SJCRH30 (cell line): ENCODE measurements at regions not wholly inside any gene's neighbourhood (a gene's known extent, or its start where the extent isn't known, plus 50 kb on each side); places are given as distances from the start of the nearest gene placed in this dataset.
A peak's percentile ranks its signal among the peaks of the same experiment; 100 is the strongest.

ENCODE experiments used
- DNase-seq, 2 experiments: peaks; one replicate each; pipeline ENCODE4 v3.0.0-alpha.2; 2015 to 2020
- H3K27ac ChIP-seq: fragments of 250-450 bp; sonication (Bioruptor Pico); 2 replicates; pipeline ENCODE4 v1.5.1; 2020; ENCODE audit warnings: mild to moderate bottlenecking, moderate library complexity
- H3K27me3 ChIP-seq: fragments of 250-450 bp; sonication (Bioruptor Pico); 2 replicates; pipeline ENCODE4 v1.5.1; 2020; ENCODE audit warnings: mild to moderate bottlenecking, moderate library complexity
- H3K36me3 ChIP-seq: fragments of 250-450 bp; sonication (Bioruptor Pico); 2 replicates; pipeline ENCODE4 v1.5.1; 2020; ENCODE audit warnings: mild to moderate bottlenecking, moderate library complexity
- H3K4me1 ChIP-seq: fragments of 250-450 bp; sonication (Bioruptor Pico); 2 replicates; pipeline ENCODE4 v1.5.1; 2020; ENCODE audit warnings: mild to moderate bottlenecking, moderate library complexity
- H3K4me3 ChIP-seq: fragments of 250-450 bp; sonication (Bioruptor Pico); 2 replicates; pipeline ENCODE4 v1.5.1; 2020; ENCODE audit warnings: mild to moderate bottlenecking, moderate library complexity
- H3K9me3 ChIP-seq: fragments of 250-450 bp; sonication (Bioruptor Pico); replicated peaks from 2 replicates; pipeline ENCODE4 v1.5.1; 2020; ENCODE audit warnings: mild to moderate bottlenecking, moderate library complexity

- no peak for DNase-seq
- Histone ChIP-seq H3K4me3 (no peak overlapping the region), H3K27me3 (no peaks in the 10 kb centered on the region), H3K4me1 (0 out of 2 replicates have a peak, but pooled peaks cover 3% of the 10 kb centered on the region), H3K36me3 (no peaks in the 10 kb centered on the region), H3K27ac (no peak overlapping the region), H3K9me3 (no peaks in the 10 kb centered on the region)
Observed at GRCh38 chr3:66717806-66718205, 217.0 kb upstream of the LRIG1 start.

DNA sequence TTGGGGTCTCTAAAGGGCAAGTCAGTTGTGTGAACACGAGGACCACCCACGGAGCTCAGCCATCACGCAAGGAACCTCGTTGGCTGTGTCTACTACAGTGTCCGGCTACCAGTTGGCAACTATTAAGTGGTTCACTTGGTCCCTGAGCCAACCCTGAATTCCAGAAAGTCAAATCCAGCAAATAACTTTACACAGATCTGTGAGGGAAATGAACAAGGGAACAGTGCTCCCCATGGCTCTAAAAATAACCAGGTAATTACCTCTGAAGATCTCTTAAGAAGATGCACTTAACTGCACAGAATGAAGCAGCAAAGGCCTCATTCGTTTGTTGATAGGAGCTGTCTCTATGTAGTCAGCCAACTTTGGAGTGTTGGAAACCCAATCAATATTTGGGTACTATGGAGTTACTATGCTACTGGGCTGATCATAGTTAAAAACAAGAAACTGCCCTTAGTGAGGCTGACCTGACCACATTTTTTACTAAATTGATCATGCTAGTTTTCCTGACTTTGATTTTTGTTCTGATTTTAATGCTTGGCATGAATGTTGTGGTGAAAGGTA lies 219.1 kb upstream of the LRIG1 start:
- no peak overlapping the region for H3K4me3 ChIP-seq
- DNase-seq: peak in 1 of 2 experiments; percentile 7
- H3K36me3 ChIP-seq: no peaks in the 10 kb centered on the region
- H3K4me1 ChIP-seq: 0 out of 2 replicates have a peak, but pooled peaks cover 3% of the 10 kb centered on the region
- no peaks in the 10 kb centered on the region for H3K27me3 ChIP-seq
- no peaks in the 10 kb centered on the region for H3K9me3 ChIP-seq
- H3K27ac ChIP-seq: no peak overlapping the region

DNA sequence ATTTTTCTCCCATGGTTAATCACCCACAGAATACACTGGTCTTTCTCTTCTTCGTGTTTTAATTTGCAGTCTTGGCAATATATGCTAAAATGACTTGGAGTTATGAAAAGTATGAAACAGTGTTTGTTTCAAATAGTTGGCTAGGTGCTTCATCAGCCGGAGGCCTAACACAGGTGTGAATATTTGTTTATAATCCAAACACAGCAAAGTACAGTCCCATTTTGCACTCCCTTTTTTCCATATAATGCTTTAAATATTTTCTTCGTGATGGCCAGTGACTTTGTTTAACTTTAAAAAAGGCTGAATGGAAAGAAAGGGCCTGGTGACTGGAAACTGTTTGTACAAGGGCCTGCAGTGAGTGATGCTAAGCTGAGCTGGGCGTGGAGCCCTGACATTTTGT lies 219.7 kb upstream of the LRIG1 start:
- Histone ChIP-seq H3K4me3 (no peak overlapping the region), H3K27ac (no peak overlapping the region), H3K4me1 (0 out of 2 replicates have a peak, but pooled peaks cover 3% of the 10 kb centered on the region), H3K9me3 (no peaks in the 10 kb centered on the region), H3K27me3 (no peaks in the 10 kb centered on the region), H3K36me3 (no peaks in the 10 kb centered on the region)
- no peak for DNase-seq

GRCh38 chr3:66722675-66723074 lies 221.9 kb upstream of the LRIG1 start:
- peak overlapping the region; percentile 23; the same call in 1 of the 2 replicates for H3K27ac ChIP-seq
- no peak overlapping the region for H3K4me3 ChIP-seq
- no peaks in the 10 kb centered on the region for H3K9me3 ChIP-seq
- no peaks in the 10 kb centered on the region for H3K36me3 ChIP-seq
- H3K27me3 ChIP-seq: no peaks in the 10 kb centered on the region
- H3K4me1 ChIP-seq: 0 out of 2 replicates have a peak, but pooled peaks cover 3% of the 10 kb centered on the region
- peak; percentile 38 to 45 for DNase-seq

DNA sequence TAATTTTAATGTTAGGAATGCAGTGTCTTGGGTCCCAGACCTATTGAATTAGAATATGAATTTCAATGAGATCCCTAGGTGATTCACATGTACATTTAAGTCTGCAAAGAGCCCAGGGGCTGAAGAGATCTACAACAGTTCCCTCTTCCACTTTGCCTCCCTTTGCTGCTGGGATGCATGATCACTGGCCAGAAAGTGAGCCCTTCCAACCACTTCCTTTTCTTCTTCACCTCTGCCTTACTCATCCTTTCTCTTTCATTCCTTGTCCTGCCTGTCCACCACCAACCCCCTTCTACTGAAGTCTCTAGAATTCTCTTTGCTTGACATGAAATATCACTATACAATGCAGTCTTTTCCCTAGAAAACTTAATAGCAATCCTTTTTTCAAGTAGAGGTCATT lies 222.4 kb upstream of the LRIG1 start:
- no peaks in the 10 kb centered on the region for H3K9me3 ChIP-seq
- no peak overlapping the region for H3K4me3 ChIP-seq
- no peak for DNase-seq
- H3K27me3 ChIP-seq: no peaks in the 10 kb centered on the region
- 0 out of 2 replicates have a peak overlapping the region, but pooled peaks have one; percentile 23 for H3K27ac ChIP-seq
- H3K4me1 ChIP-seq: 0 out of 2 replicates have a peak, but pooled peaks cover 3% of the 10 kb centered on the region
- no peaks in the 10 kb centered on the region for H3K36me3 ChIP-seq

- Histone ChIP-seq H3K27me3 (no peaks in the 10 kb centered on the region), H3K36me3 (no peaks in the 10 kb centered on the region), H3K4me3 (no peak overlapping the region), H3K4me1 (no peaks in the 10 kb centered on the region), H3K27ac (no peak overlapping the region), H3K9me3 (no peaks in the 10 kb centered on the region)
- DNase-seq: no peak
Observed at GRCh38 chr3:66729687-66730393, 229.0 kb upstream of the LRIG1 start.

GRCh38 chr3:66738625-66739365 lies 238.0 kb upstream of the LRIG1 start:
- DNase-seq: no peak
- H3K9me3 ChIP-seq: no peaks in the 10 kb centered on the region
- H3K4me1 ChIP-seq: no peaks in the 10 kb centered on the region
- no peaks in the 10 kb centered on the region for H3K27me3 ChIP-seq
- no peaks in the 10 kb centered on the region for H3K36me3 ChIP-seq
- no peak overlapping the region for H3K27ac ChIP-seq
- no peak overlapping the region for H3K4me3 ChIP-seq

GRCh38 chr3:66740260-66740659 lies 239.4 kb upstream of the LRIG1 start:
- Histone ChIP-seq H3K36me3 (no peaks in the 10 kb centered on the region), H3K27me3 (no peaks in the 10 kb centered on the region), H3K4me3 (no peak overlapping the region), H3K4me1 (no peaks in the 10 kb centered on the region), H3K9me3 (no peaks in the 10 kb centered on the region), H3K27ac (no peak overlapping the region)
- no peak for DNase-seq

DNA sequence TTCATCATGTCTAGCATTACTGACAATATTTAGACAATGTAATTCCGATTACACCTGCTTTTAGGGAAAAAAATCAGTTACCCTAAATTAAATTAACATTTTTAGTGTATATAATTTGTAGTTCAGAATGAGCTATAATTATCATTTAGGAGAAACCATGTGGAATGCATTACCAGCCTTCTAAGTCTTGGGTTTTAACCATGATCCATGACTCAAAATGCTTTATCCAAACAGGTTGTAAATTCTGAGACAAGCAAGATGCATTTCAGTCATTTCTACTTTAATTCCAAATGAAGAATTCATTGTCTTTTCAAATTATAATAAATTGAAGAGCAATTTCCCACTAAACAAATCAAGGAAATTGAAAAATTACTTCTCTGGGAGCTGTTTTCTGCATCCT lies 243.7 kb upstream of the LRIG1 start:
- no peak overlapping the region for H3K4me3 ChIP-seq
- H3K36me3 ChIP-seq: no peaks in the 10 kb centered on the region
- H3K27me3 ChIP-seq: no peaks in the 10 kb centered on the region
- no peak for DNase-seq
- H3K9me3 ChIP-seq: no peaks in the 10 kb centered on the region
- H3K27ac ChIP-seq: no peak overlapping the region
- peaks cover 4% of the 10 kb centered on the region; the same call in 1 of the 2 replicates for H3K4me1 ChIP-seq

DNA sequence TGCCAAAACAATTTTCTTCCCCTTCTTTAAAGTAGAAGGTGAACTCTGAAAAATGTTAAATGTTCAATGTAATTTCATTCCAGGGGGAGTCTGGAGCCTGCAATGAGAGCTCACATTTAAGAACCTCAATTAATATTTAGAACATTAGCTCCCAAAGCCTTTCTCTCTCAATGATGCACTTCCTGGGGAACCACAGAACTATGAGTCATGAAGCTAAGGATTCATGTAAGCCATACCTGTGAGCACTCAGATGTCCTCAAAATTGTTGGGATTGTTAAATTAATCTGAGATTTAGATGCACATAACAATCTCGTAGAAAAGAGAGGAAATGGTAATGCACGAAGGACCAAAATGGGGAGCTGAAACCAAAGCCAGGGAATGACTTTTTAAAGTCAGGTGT lies 244.2 kb upstream of the LRIG1 start:
- no peaks in the 10 kb centered on the region for H3K36me3 ChIP-seq
- H3K4me3 ChIP-seq: no peak overlapping the region
- no peaks in the 10 kb centered on the region for H3K27me3 ChIP-seq
- no peak for DNase-seq
- no peak overlapping the region for H3K27ac ChIP-seq
- peaks cover 4% of the 10 kb centered on the region; the same call in 1 of the 2 replicates for H3K4me1 ChIP-seq
- no peaks in the 10 kb centered on the region for H3K9me3 ChIP-seq

GRCh38 chr3:66747261-66747660 lies 246.4 kb upstream of the LRIG1 start:
- H3K4me3 ChIP-seq: no peak overlapping the region
- H3K4me1 ChIP-seq: peaks cover 4% of the 10 kb centered on the region; the same call in 1 of the 2 replicates
- DNase-seq: peak; percentile 9 to 22
- no peak overlapping the region for H3K27ac ChIP-seq
- H3K36me3 ChIP-seq: no peaks in the 10 kb centered on the region
- H3K9me3 ChIP-seq: no peaks in the 10 kb centered on the region
- H3K27me3 ChIP-seq: no peaks in the 10 kb centered on the region

DNA sequence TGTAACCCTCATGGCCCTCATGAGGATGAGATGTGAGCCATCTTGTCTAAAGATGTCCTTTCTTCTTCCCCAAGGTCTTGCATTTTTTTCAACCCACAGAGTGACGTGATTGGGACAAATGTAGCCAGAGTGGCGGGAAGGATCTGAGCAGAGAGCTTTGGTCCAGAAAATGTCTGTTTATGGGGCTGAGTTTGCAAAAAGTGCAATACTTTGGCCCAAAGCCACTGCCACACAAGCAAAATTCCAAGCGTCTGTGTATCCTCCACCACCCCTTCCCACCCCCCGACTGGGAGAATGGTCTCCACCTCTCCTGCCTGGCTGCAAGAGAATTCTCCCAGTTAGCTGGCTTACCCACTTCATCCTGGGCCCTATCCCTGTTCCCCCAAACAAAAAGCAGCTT lies 246.9 kb upstream of the LRIG1 start:
- Histone ChIP-seq H3K4me1 (peaks cover 4% of the 10 kb centered on the region; the same call in 1 of the 2 replicates), H3K9me3 (no peaks in the 10 kb centered on the region), H3K36me3 (no peaks in the 10 kb centered on the region), H3K4me3 (no peak overlapping the region), H3K27ac (no peak overlapping the region), H3K27me3 (no peaks in the 10 kb centered on the region)
- DNase-seq: no peak

DNA sequence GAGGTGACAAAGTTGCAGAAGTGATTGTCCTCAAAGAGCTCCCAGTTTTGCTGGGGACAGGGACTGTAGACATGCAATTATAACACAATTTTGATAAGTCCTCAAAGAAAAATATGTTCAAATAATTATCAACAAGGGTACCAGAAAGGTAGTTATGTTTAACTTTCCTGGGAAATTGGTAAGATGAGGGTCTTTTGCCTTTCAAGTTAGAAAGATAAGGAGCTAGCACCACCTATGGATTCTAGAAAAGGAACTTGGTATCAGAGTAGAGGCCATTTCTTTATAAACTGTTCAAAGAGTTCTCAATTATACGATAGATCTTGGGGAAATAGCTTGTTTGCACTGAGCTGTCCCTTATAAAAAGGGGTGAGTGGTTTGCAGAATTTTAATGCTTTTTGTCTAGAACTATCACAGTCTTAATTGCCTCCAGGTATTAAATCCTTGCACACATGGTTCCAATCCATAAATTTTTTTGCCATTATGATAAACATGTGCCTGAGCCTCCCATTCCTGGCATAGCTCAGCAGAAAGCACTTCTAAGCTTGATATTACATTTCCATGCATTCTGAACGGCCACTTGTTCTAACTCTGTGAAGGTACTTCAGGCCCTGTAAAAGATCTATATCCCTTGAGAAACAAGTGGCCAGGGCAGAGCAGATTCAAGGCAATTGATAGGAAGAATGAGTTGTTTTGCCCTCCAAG lies 247.5 kb upstream of the LRIG1 start:
- H3K4me1 ChIP-seq: peaks cover 4% of the 10 kb centered on the region; the same call in 1 of the 2 replicates
- H3K27ac ChIP-seq: no peak overlapping the region
- H3K9me3 ChIP-seq: no peaks in the 10 kb centered on the region
- no peaks in the 10 kb centered on the region for H3K27me3 ChIP-seq
- no peak for DNase-seq
- no peak overlapping the region for H3K4me3 ChIP-seq
- no peaks in the 10 kb centered on the region for H3K36me3 ChIP-seq

DNA sequence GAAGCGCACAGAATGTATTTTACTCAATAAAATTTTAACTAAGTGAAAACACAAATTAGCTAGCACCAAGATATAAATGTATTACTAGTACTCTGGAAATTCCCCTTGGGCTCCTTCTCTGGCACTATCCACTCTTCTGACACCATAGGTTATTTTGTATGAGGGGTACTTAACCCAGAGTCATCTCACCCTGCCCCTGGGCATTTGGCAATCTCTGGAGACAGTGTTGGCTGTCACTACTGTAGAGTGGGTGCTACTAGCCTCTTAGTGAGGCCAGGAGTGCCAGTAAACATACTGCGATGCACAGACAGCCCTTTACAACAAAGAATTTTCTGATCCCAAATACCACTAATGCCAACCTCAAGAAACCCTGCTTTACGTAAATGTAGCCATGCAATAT lies 246.3 kb upstream of the KBTBD8 start:
- Histone ChIP-seq H3K4me1 (peaks cover 4% of the 10 kb centered on the region; the same call in 1 of the 2 replicates), H3K36me3 (no peaks in the 10 kb centered on the region), H3K27ac (no peak overlapping the region)

DNA sequence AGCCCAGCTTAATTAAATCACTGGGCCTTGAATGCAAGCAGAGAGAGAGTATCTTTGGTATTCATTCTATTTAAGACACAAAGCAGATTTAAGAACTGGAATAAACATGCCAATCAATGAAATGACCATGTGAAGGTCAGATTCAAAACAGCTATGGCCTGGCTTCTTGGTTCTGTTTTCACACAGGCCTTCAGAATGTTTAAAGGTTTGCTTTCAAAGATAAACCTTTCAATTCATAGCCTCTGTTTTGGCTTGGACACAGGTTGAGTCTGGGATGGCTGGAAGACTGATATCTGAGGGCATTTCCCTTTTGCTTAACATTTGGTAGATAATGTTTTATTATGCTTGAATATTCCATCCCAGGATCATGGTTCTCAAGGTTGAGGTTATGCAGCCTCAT lies 244.4 kb upstream of the KBTBD8 start:
- no peak for DNase-seq
- H3K27me3 ChIP-seq: no peaks in the 10 kb centered on the region
- no peaks in the 10 kb centered on the region for H3K9me3 ChIP-seq
- H3K36me3 ChIP-seq: no peaks in the 10 kb centered on the region
- H3K4me3 ChIP-seq: no peak overlapping the region
- H3K27ac ChIP-seq: no peak overlapping the region
- no peaks in the 10 kb centered on the region for H3K4me1 ChIP-seq

More for the DNA sequence above, 246.3 kb upstream of the KBTBD8 start:
- Histone ChIP-seq H3K27me3 (no peaks in the 10 kb centered on the region), H3K4me3 (no peak overlapping the region), H3K9me3 (no peaks in the 10 kb centered on the region)
- DNase-seq: no peak
